Mesenchymal stem cell (in vitro differentiated cells and primary cell): ENCODE measurements at regions not wholly inside any gene's neighbourhood (a gene's known extent, or its start where the extent isn't known, plus 50 kb on each side); places are given as distances from the start of the nearest gene placed in this dataset.

ENCODE experiments used
- DNase-seq: peaks from one replicate; pipeline ENCODE4 v3.0.0-alpha.2; 2013
- H2AFZ ChIP-seq: one replicate; pipeline ENCODE4 v1.6.1; 2013; ENCODE audit warnings: low read depth, mild to moderate bottlenecking, control low read depth, inconsistent platforms, low read length, moderate library complexity
- H2AK5ac ChIP-seq: 2 replicates; pipeline ENCODE4 v1.6.1; 2013; ENCODE audit warnings: low read length, moderate library complexity, mild to moderate bottlenecking, inconsistent platforms; ENCODE audit not compliant: severe bottlenecking
- H2BK120ac ChIP-seq: one replicate; pipeline ENCODE4 v1.6.1; 2013; ENCODE audit warnings: low read depth, mild to moderate bottlenecking, inconsistent platforms, low read length, moderate library complexity
- H2BK12ac ChIP-seq, 2 experiments: one replicate each; pipeline ENCODE4 v1.6.1; 2013; ENCODE audit warnings: inconsistent platforms in 2 of 2, low read length in 2 of 2, mild to moderate bottlenecking in 2 of 2, moderate library complexity in 2 of 2, control low read depth in 1 of 2
- H2BK15ac ChIP-seq: one replicate; pipeline ENCODE4 v1.6.1; 2013; ENCODE audit warnings: mild to moderate bottlenecking, low read depth, inconsistent platforms; ENCODE audit not compliant: poor library complexity, severe bottlenecking
- H2BK5ac ChIP-seq: 2 replicates; pipeline ENCODE4 v1.6.1; 2013; ENCODE audit warnings: low read depth, mild to moderate bottlenecking, low read length, control low read depth, inconsistent platforms; ENCODE audit not compliant: poor library complexity, severe bottlenecking
- H3K14ac ChIP-seq, 2 experiments: one replicate each; pipeline ENCODE4 v1.6.1; 2013; ENCODE audit warnings: inconsistent platforms in 2 of 2, low read length in 2 of 2, control low read depth in 1 of 2, mild to moderate bottlenecking in 1 of 2, moderate library complexity in 1 of 2
- H3K18ac ChIP-seq, 2 experiments: one replicate each; pipeline ENCODE4 v1.6.1; 2013; ENCODE audit warnings: inconsistent platforms in 2 of 2, low read length in 2 of 2, control low read depth in 1 of 2, low read depth in 1 of 2, mild to moderate bottlenecking in 1 of 2
- H3K23ac ChIP-seq, 2 experiments: one replicate each; pipeline ENCODE4 v1.6.1; 2013; ENCODE audit warnings: inconsistent platforms in 2 of 2, low read length in 2 of 2, mild to moderate bottlenecking in 2 of 2, moderate library complexity in 2 of 2, control low read depth in 1 of 2
- H3K27ac ChIP-seq: 2 replicates; pipeline ENCODE4 v1.5.1; 2013; ENCODE audit warnings: mild to moderate bottlenecking, moderate library complexity, low read length, control low read depth, inconsistent platforms; ENCODE audit not compliant: poor library complexity, severe bottlenecking
- H3K27me3 ChIP-seq, 2 experiments: 2 replicates each; pipeline versions ENCODE4 v1.6.1 to v1.7.0; 2013; ENCODE audit warnings: low read length in 2 of 2, mild to moderate bottlenecking in 2 of 2, moderate library complexity in 2 of 2, control low read depth in 1 of 2, inconsistent platforms in 1 of 2; ENCODE audit not compliant: control insufficient read depth in 1 of 2, insufficient read depth in 1 of 2
- H3K36me3 ChIP-seq, 2 experiments: 2 replicates each; pipeline versions ENCODE4 v1.6.1 to v1.7.0; 2013; ENCODE audit warnings: low read length in 2 of 2, control low read depth in 1 of 2, inconsistent platforms in 1 of 2, low read depth in 1 of 2, mild to moderate bottlenecking in 1 of 2; ENCODE audit not compliant: insufficient read depth in 2 of 2, control insufficient read depth in 1 of 2
- H3K4ac ChIP-seq, 2 experiments: one replicate each; pipeline ENCODE4 v1.6.1; 2013; ENCODE audit warnings: inconsistent platforms in 2 of 2, low read length in 2 of 2, mild to moderate bottlenecking in 2 of 2, moderate library complexity in 2 of 2, control low read depth in 1 of 2, low read depth in 1 of 2
- H3K4me1 ChIP-seq: 2 replicates; pipeline ENCODE4 v1.6.1; 2013; ENCODE audit warnings: low read depth, low read length, control low read depth; ENCODE audit not compliant: control insufficient read depth, insufficient read depth
- H3K4me2 ChIP-seq: 2 replicates; pipeline ENCODE4 v1.6.1; 2013; ENCODE audit warnings: low read length, mild to moderate bottlenecking, inconsistent platforms; ENCODE audit not compliant: poor library complexity, severe bottlenecking
- H3K4me3 ChIP-seq, 2 experiments: 2 replicates each; pipeline versions ENCODE4 v1.5.1 to v1.7.0; 2013; ENCODE audit warnings: low read length in 2 of 2, mild to moderate bottlenecking in 2 of 2, control low read depth in 1 of 2, low read depth in 1 of 2; ENCODE audit not compliant: insufficient read depth in 1 of 2
- H3K79me1 ChIP-seq: replicated peaks from 2 replicates; pipeline ENCODE4 v1.6.1; 2013; ENCODE audit warnings: mild to moderate bottlenecking, control low read depth, low read length, inconsistent platforms; ENCODE audit not compliant: poor library complexity, severe bottlenecking
- H3K9ac ChIP-seq: 2 replicates; pipeline ENCODE4 v1.7.0; 2013; ENCODE audit warnings: mild to moderate bottlenecking, low read length, moderate library complexity
- H3K9me3 ChIP-seq: 2 replicates; pipeline ENCODE4 v1.7.0; 2013; ENCODE audit warnings: mild to moderate bottlenecking, low read length; ENCODE audit not compliant: control insufficient read depth
- H4K8ac ChIP-seq: one replicate; pipeline ENCODE4 v1.6.1; 2013; ENCODE audit warnings: inconsistent platforms, mild to moderate bottlenecking, low read length, moderate library complexity
- H4K91ac ChIP-seq: one replicate; pipeline ENCODE4 v1.6.1; 2013; ENCODE audit warnings: mild to moderate bottlenecking, low read length, inconsistent platforms
- WGBS: methylation state at CpG from one replicate; pipeline ENCODE4 v1.1.7; 2013; ENCODE audit warnings: mixed read lengths; 5-methylcytosine and 5-hydroxymethylcytosine counted together

DNA sequence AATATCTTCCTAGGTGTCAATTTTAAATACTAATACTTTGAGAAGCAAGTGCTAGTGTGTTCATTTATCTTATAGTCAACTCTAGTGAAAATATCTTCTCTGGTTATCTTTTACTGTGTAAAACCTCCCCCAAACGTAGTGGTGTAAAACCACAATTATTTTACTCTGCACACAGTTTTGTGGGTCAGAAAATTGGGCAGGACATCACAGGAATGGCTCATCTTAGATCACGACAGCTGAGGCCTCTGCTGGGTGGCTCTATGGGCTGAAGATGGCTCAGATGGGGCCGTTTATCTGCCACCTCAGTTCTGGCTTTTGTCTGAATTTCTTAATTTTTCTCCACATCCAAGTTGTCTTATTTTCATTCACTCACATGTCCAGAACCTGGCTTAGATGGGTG lies 457.2 kb upstream of the ACTBL2 start:
- H3K4me2 ChIP-seq: no peak overlapping the region
- no peak for DNase-seq
- no peaks in the 10 kb centered on the region for H3K4me1 ChIP-seq
- no peak overlapping the region for H2BK12ac ChIP-seq
- H3K14ac ChIP-seq: no peak overlapping the region
- no peak overlapping the region for H3K27ac ChIP-seq
- H3K36me3 ChIP-seq: no peaks in the 10 kb centered on the region
- H3K4ac ChIP-seq: no peak overlapping the region
- H3K9me3 ChIP-seq: no peaks in the 10 kb centered on the region
- H3K9ac ChIP-seq: no peak overlapping the region
- H2AFZ ChIP-seq: no peak overlapping the region
- no peak overlapping the region for H3K4me3 ChIP-seq
- no peak overlapping the region for H3K18ac ChIP-seq
- H3K27me3 ChIP-seq: no peaks in the 10 kb centered on the region
- no peak overlapping the region for H2BK120ac ChIP-seq
- H2BK5ac ChIP-seq: no peak overlapping the region
- H4K8ac ChIP-seq: no peak overlapping the region
- WGBS: 48% methylated on average over 3 of the region's 3 CpGs
- H4K91ac ChIP-seq: no peak overlapping the region
- H2AK5ac ChIP-seq: no peak overlapping the region
- H3K79me1 ChIP-seq: no peaks in the 10 kb centered on the region
- H3K23ac ChIP-seq: no peak overlapping the region
- no peak overlapping the region for H2BK15ac ChIP-seq

- Histone ChIP-seq H3K18ac (no peak overlapping the region), H3K4me3 (no peak overlapping the region), H3K23ac (no peak overlapping the region), H3K79me1 (no peaks in the 10 kb centered on the region), H2BK12ac (no peak overlapping the region), H3K36me3 (no peaks in the 10 kb centered on the region), H4K8ac (no peak overlapping the region), H3K27ac (no peak overlapping the region), H2AFZ (no peak overlapping the region), H3K4me1 (no peaks in the 10 kb centered on the region), H3K14ac (no peak overlapping the region), H3K4me2 (no peak overlapping the region), H2BK15ac (no peak overlapping the region), H3K4ac (no peak overlapping the region), H3K27me3 (no peaks in the 10 kb centered on the region), H2BK120ac (no peak overlapping the region), H2BK5ac (no peak overlapping the region), H3K9me3 (no peaks in the 10 kb centered on the region), H3K9ac (no peak overlapping the region), H2AK5ac (no peak overlapping the region), H4K91ac (no peak overlapping the region)
- no peak for DNase-seq
These were observed 456.7 kb upstream of the ACTBL2 start for GRCh38 chr5:57939335-57939734.

- Histone ChIP-seq H2BK12ac (no peak overlapping the region), H4K8ac (no peak overlapping the region), H2BK5ac (no peak overlapping the region), H4K91ac (no peak overlapping the region), H2AFZ (no peak overlapping the region), H2AK5ac (no peak overlapping the region), H3K9ac (no peak overlapping the region), H3K4me2 (no peak overlapping the region), H3K79me1 (no peaks in the 10 kb centered on the region), H3K4me3 (no peak overlapping the region), H3K23ac (no peak overlapping the region), H3K4ac (no peak overlapping the region), H3K27me3 (no peaks in the 10 kb centered on the region), H3K14ac (no peak overlapping the region), H2BK120ac (no peak overlapping the region), H3K36me3 (no peaks in the 10 kb centered on the region), H2BK15ac (no peak overlapping the region), H3K18ac (no peak overlapping the region), H3K4me1 (no peaks in the 10 kb centered on the region), H3K9me3 (no peaks in the 10 kb centered on the region), H3K27ac (no peak overlapping the region)
- DNase-seq: no peak
These were observed 455.6 kb upstream of the ACTBL2 start for GRCh38 chr5:57938174-57938557.

DNA sequence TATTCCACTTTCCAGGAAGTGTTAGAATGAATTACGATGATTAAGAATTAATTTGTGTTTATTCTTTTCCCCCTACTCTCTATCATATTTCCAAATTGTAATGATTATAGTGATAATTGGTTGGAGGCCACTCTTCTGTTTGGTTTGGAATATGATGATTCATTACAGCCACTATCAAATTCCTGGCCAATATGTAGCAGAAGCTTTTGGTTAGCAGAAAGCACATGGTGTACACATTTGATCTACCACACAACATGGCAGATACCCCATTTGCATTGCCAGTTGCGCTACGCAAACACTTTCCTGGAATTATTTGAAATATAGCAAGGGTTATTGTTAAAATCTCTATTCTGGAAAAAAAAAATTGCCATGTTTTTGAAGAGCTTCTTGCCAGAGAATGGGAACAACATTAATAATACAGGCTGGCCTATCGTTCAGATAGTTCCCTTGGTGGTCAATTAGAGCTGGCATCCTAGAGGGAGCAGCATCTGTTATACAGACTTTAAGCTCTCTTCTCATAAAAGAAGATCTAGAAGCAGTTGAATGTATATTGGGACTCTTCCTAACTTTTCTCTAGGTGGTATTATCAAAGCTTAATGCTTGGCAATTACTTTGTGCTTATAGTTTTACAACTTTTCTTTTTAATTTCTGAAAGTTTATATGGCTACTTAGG lies 455.0 kb upstream of the ACTBL2 start:
- no peak overlapping the region for H2AFZ ChIP-seq
- H2AK5ac ChIP-seq: no peak overlapping the region
- no peak overlapping the region for H4K8ac ChIP-seq
- H2BK120ac ChIP-seq: no peak overlapping the region
- no peak for DNase-seq
- H3K4me2 ChIP-seq: no peak overlapping the region
- no peak overlapping the region for H3K9ac ChIP-seq
- H2BK12ac ChIP-seq: no peak overlapping the region
- H3K14ac ChIP-seq: no peak overlapping the region
- no peaks in the 10 kb centered on the region for H3K9me3 ChIP-seq
- no peak overlapping the region for H4K91ac ChIP-seq
- H3K79me1 ChIP-seq: no peaks in the 10 kb centered on the region
- no peak overlapping the region for H3K4ac ChIP-seq
- H3K4me3 ChIP-seq: no peak overlapping the region
- no peak overlapping the region for H2BK15ac ChIP-seq
- H3K18ac ChIP-seq: no peak overlapping the region
- H3K23ac ChIP-seq: no peak overlapping the region
- no peaks in the 10 kb centered on the region for H3K27me3 ChIP-seq
- no peak overlapping the region for H2BK5ac ChIP-seq
- H3K27ac ChIP-seq: no peak overlapping the region
- WGBS: 100% methylated on average over 1 of the region's 4 CpGs
- H3K36me3 ChIP-seq: no peaks in the 10 kb centered on the region
- H3K4me1 ChIP-seq: no peaks in the 10 kb centered on the region
